ENCODE measurements at regions not wholly inside any gene's neighbourhood (a gene's known extent, or its start where the extent isn't known, plus 50 kb on each side); places are given as distances from the start of the nearest gene placed in this dataset.

GRCh38 chr20:41935259-41935791 is 317.1 kb upstream of the CHD6 start:
- TF ChIP-seq EZH2 (IDR thresholded peaks at IDR 0.05; ENCODE audit: insufficient read depth, poor library complexity, severe bottlenecking) (no peak), EZH2phosphoT487 (IDR thresholded peaks at IDR 0.05; ENCODE audit: insufficient read depth, low read depth) (no peak)
